Vagina (tissue), 2 donors: ENCODE measurements at regions not wholly inside any gene's neighbourhood (a gene's known extent, or its start where the extent isn't known, plus 50 kb on each side); places are given as distances from the start of the nearest gene placed in this dataset.

Experiments
- CTCF ChIP-seq, 3 experiments: fragments of 450-650 bp in 2 of 3; fragments of 200-600 bp in 1 of 3; sonication (generic) in 1 of 3; IDR thresholded peaks; one replicate each; pipeline ENCODE4 v1.5.1; 2017 to 2019; ENCODE audit warnings: antibody characterized with exemption in 3 of 3, mild to moderate bottlenecking in 2 of 3, moderate library complexity in 2 of 3
- POLR2A ChIP-seq, 2 donors: fragments of 450-650 bp; IDR thresholded peaks; one replicate each; pipeline ENCODE4 v1.6.1; 2017; ENCODE audit warnings: antibody characterized with exemption in 2 of 2, mild to moderate bottlenecking in 2 of 2, moderate library complexity in 2 of 2
- POLR2AphosphoS5 ChIP-seq, 2 donors: sonication (generic); formaldehyde crosslinking; IDR thresholded peaks; one replicate each; pipeline ENCODE4 v1.9.0; 2017; ENCODE audit warnings: antibody characterized with exemption in 2 of 2, mild to moderate bottlenecking in 2 of 2, low read depth in 1 of 2; ENCODE audit not compliant: insufficient read depth in 1 of 2

GRCh38 chr5:91670122-91670521 is 287.0 kb upstream of the ARRDC3 start:
- TF ChIP-seq CTCF (IDR thresholded peaks at IDR 0.05), result no peak
- TF ChIP-seq POLR2A (IDR thresholded peaks at IDR 0.05), result no peak
- TF ChIP-seq POLR2AphosphoS5 (IDR thresholded peaks at IDR 0.05; ENCODE audit: insufficient read depth in 1 of 2, low read depth in 1 of 2), result no peak
